Kidney (tissue), 13 donors: ENCODE measurements at regions not wholly inside any gene's neighbourhood (a gene's known extent, or its start where the extent isn't known, plus 50 kb on each side); places are given as distances from the start of the nearest gene placed in this dataset.
"Not testable (repeated sequence)": the region's sequence is repeated elsewhere in the genome, so short reads cannot be mapped to it uniquely, and the experiment has no call there.

Experiments
- DNase-seq, 5 donors: peaks; one replicate each; pipeline ENCODE4 v3.0.0-alpha.2; 2013 to 2020
- FAIRE-seq: peaks from 2 replicates; lab custom pipeline; 2012; peaks lifted over from hg19 to GRCh38; lab: Jason Lieb, UNC
- H3K27ac ChIP-seq, 2 donors: one replicate each; pipeline ENCODE4 v1.7.0; 2013; ENCODE audit warnings: low read depth in 2 of 2, low read length in 2 of 2, inconsistent platforms in 1 of 2
- H3K27me3 ChIP-seq: one replicate; pipeline ENCODE4 v1.7.1; 2013; ENCODE audit warnings: low read length, inconsistent platforms; ENCODE audit not compliant: control insufficient read depth, insufficient read depth
- H3K36me3 ChIP-seq, 3 donors: one replicate each; pipeline versions ENCODE4 v1.7.0 to v1.7.1; 2013; ENCODE audit warnings: low read length in 3 of 3, control low read depth in 1 of 3, inconsistent platforms in 1 of 3; ENCODE audit not compliant: insufficient read depth in 3 of 3, control insufficient read depth in 2 of 3
- H3K4me1 ChIP-seq, 3 donors: one replicate each; pipeline versions ENCODE4 v1.7.0 to v1.7.1; 2013; ENCODE audit warnings: low read length in 3 of 3, inconsistent platforms in 1 of 3, low read depth in 1 of 3; ENCODE audit not compliant: control insufficient read depth in 2 of 3, insufficient read depth in 2 of 3
- H3K4me3 ChIP-seq, 3 donors: one replicate each; pipeline versions ENCODE4 v1.7.0 to v1.8.1; 2013; ENCODE audit warnings: low read length in 3 of 3, control low read depth in 1 of 3, inconsistent platforms in 1 of 3
- H3K9ac ChIP-seq, 3 donors: one replicate each; pipeline versions ENCODE4 v1.7.0 to v1.7.1; 2013; ENCODE audit warnings: low read length in 3 of 3, control low read depth in 1 of 3, inconsistent platforms in 1 of 3
- H3K9me3 ChIP-seq, 3 donors: one replicate each; pipeline versions ENCODE4 v1.7.0 to v1.7.1; 2013; ENCODE audit warnings: low read length in 3 of 3, control low read depth in 1 of 3, inconsistent platforms in 1 of 3; ENCODE audit not compliant: control insufficient read depth in 2 of 3, insufficient read depth in 1 of 3
- intact Hi-C: fragments of 100-400 bp; cut with DNase I; formaldehyde crosslinking; loops from one replicate; pipeline ENCODE4 v1.11.1; 2022
- TF ChIP-seq, protein P1 (sequence below): IDR thresholded peaks from 3 replicates; pipeline ENCODE4 v1.5.1; 2012; ENCODE audit warnings: mild to moderate bottlenecking, moderate library complexity, borderline replicate concordance; ENCODE audit not compliant: insufficient read depth; ENCODE audit errors: extremely low read depth
- donor health status: control.
- donor health status: control.
- donor health status: control.
- donor health status: control.
- donor health status: control.
- donor health status: DM: yes; HTN: yes; CAD: no.
- donor health status: Normal renal cell carcinoma (clear cell type).

DNA sequence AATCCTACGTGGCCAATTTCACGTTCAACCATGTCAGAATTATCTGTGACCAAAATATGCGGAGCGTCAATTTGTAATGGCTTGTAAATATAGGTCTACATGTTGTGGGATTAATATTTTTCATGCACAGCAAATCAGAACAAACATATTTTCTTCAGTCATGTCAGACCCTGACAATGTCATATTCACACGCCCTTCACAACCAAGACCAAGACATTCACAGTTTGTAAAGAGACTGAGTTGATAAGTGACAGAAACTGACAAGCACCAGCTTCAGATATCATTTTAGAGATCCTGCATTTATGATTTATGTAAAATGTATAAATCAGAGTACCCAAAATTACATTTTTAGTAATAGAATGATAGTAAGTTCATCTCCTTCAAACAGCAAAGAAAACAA lies 57.3 kb upstream of the NOVA1 start:
- no peak for FAIRE-seq
- TF ChIP-seq, protein P1, sequence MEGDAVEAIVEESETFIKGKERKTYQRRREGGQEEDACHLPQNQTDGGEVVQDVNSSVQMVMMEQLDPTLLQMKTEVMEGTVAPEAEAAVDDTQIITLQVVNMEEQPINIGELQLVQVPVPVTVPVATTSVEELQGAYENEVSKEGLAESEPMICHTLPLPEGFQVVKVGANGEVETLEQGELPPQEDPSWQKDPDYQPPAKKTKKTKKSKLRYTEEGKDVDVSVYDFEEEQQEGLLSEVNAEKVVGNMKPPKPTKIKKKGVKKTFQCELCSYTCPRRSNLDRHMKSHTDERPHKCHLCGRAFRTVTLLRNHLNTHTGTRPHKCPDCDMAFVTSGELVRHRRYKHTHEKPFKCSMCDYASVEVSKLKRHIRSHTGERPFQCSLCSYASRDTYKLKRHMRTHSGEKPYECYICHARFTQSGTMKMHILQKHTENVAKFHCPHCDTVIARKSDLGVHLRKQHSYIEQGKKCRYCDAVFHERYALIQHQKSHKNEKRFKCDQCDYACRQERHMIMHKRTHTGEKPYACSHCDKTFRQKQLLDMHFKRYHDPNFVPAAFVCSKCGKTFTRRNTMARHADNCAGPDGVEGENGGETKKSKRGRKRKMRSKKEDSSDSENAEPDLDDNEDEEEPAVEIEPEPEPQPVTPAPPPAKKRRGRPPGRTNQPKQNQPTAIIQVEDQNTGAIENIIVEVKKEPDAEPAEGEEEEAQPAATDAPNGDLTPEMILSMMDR: no peak
- Histone ChIP-seq H3K9ac (no peak overlapping the region), H3K4me1 (no peaks in the 10 kb centered on the region), H3K36me3 (no peaks in the 10 kb centered on the region), H3K27me3 (no peaks in the 10 kb centered on the region), H3K27ac (no peak overlapping the region), H3K9me3 (no peaks in the 10 kb centered on the region), H3K4me3 (no peak overlapping the region)
- no peak for DNase-seq
- intact Hi-C loops: no loop called here

DNA sequence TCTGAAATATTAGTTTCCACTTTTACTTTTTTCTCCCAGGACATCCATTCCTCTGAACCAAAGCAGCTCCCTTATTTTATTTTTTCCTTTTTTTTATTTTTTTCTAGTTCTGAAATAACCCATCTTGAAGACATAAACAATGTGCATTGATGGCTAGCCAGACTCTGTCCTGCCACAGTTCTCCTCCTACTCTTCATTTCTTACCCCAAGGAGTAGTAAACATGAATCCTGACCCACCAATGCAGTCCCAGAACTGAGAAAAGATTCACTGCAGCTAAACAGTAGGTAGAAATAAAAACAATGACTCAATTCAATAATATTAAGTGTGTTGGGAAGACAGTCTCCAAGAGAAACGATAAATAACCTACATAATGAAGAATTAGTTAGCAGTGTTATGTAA lies 65.7 kb upstream of the NOVA1 start:
- H3K4me3 ChIP-seq: no peak overlapping the region
- H3K9me3 ChIP-seq: no peaks in the 10 kb centered on the region
- H3K4me1 ChIP-seq: no peaks in the 10 kb centered on the region
- no peak overlapping the region for H3K9ac ChIP-seq
- FAIRE-seq (no peak), DNase-seq (peak in 1 of 5 donors; percentile 18)
- H3K27ac ChIP-seq: no peak overlapping the region
- H3K27me3 ChIP-seq: no peaks in the 10 kb centered on the region
- intact Hi-C loops: no loop called here
- TF ChIP-seq, protein P1: no peak
- H3K36me3 ChIP-seq: no peaks in the 10 kb centered on the region

DNA sequence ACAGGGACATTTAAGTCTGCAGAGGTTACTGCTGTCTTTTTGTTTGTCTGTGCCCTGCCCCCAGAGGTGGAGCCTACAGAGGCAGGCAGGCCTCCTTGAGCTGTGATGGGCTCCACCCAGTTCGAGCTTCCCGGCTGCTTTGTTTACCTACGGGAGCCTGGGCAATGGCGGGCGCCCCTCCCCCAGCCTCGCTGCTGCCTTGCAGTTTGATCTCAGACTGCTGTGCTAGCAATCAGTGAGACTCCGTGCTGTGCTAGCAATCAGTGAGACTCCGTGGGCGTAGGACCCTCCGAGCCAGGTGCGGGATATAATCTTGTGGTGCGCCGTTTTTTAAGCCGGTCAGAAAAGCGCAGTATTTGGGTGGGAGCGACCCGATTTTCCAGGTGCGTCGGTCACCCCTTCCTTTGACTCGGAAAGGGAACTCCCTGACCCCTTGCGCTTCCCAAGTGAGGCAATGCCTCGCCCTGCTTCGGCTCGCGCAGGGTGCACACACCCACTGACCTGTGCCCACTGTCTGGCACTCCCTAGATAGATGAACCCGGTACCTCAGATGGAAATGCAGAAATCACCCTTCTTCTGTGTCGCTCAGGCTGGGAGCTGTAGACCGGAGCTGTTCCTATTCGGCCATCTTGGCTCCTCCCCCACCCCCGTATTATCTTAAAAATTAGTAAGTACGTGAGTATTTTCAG lies 81.0 kb upstream of the NOVA1 start:
- H3K4me1 ChIP-seq, H3K4me3 ChIP-seq, H3K27me3 ChIP-seq, FAIRE-seq, DNase-seq, H3K27ac ChIP-seq, H3K9me3 ChIP-seq, H3K9ac ChIP-seq, H3K36me3 ChIP-seq, intact Hi-C loops: not testable (repeated sequence)

DNA sequence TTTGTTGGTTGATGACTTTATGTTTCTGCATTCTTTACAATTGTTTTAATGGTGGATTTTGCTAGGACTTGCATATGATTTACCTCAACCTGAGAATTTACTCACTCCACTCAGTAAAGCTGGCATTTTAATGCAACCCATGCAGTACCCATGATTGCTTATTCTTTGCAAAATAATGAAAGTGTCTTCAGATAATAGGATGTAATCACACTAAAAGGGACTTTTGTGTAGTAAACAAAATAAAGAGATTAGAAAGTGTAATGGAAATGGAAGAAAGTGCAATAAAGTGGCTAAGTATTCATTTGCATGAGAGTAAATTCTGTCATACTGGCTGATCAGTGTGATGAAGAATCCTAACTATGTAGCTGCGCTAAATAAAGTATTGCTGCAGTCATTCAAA lies 87.6 kb upstream of the NOVA1 start:
- TF ChIP-seq, protein P1: no peak
- Histone ChIP-seq H3K4me3 (no peak overlapping the region), H3K9me3 (no peaks in the 10 kb centered on the region), H3K9ac (no peak overlapping the region), H3K27me3 (no peaks in the 10 kb centered on the region), H3K36me3 (no peaks in the 10 kb centered on the region), H3K4me1 (no peaks in the 10 kb centered on the region), H3K27ac (no peak overlapping the region)
- intact Hi-C loops: no loop called here
- no peak for DNase-seq
- no peak for FAIRE-seq
